ENCODE measurements at regions not wholly inside any gene's neighbourhood (a gene's known extent, or its start where the extent isn't known, plus 50 kb on each side); places are given as distances from the start of the nearest gene placed in this dataset.
A peak's percentile ranks its signal among the peaks of the same experiment; 100 is the strongest.

DNA sequence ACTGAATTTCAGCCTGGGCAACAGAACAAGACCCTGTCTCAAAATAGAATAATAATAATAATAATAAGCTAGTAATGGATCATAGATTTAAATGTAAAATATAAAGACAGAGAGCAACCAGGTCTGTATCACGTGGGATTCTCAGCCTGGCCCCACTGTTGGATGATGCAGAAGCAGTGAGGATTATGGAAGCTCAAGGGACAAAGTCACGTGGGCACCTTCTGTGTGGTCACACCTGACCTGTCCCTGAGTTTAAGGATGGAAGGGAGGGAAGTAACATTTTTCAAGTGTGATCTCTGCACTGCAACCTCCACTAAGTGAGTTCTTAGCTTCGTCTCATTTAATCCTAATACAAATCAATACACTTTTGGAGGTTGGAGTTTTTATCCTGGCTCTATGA lies 212.5 kb upstream of the IER5L start:
- no peaks in the 10 kb centered on the region for H3K27me3 ChIP-seq
- whole genome bisulfite sequencing, result 99% methylated on average over 3 of the region's 3 CpGs
- H3K4me1 ChIP-seq, result no peaks in the 10 kb centered on the region
- H3K9me3 ChIP-seq, result no peaks in the 10 kb centered on the region
- TF ChIP-seq EP300 (IDR thresholded peaks at IDR 0.05) (no peak), POLR2AphosphoS5 (IDR thresholded peaks at IDR 0.05) (no peak), POLR2A (IDR thresholded peaks at IDR 0.05; ENCODE audit: low read depth) (no peak)
- TF ChIP-seq, protein P1, sequence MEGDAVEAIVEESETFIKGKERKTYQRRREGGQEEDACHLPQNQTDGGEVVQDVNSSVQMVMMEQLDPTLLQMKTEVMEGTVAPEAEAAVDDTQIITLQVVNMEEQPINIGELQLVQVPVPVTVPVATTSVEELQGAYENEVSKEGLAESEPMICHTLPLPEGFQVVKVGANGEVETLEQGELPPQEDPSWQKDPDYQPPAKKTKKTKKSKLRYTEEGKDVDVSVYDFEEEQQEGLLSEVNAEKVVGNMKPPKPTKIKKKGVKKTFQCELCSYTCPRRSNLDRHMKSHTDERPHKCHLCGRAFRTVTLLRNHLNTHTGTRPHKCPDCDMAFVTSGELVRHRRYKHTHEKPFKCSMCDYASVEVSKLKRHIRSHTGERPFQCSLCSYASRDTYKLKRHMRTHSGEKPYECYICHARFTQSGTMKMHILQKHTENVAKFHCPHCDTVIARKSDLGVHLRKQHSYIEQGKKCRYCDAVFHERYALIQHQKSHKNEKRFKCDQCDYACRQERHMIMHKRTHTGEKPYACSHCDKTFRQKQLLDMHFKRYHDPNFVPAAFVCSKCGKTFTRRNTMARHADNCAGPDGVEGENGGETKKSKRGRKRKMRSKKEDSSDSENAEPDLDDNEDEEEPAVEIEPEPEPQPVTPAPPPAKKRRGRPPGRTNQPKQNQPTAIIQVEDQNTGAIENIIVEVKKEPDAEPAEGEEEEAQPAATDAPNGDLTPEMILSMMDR (IDR thresholded peaks at IDR 0.05), result no peak
- no peak overlapping the region for H3K4me3 ChIP-seq
- no peak for DNase-seq (ENCODE audit: extremely low spot score)
- no peaks in the 10 kb centered on the region for H3K36me3 ChIP-seq
- intact Hi-C loops (cut with DNase I), result no loop called here
- H3K27ac ChIP-seq (replicated peaks in 1 of 4), result no peak overlapping the region

DNA sequence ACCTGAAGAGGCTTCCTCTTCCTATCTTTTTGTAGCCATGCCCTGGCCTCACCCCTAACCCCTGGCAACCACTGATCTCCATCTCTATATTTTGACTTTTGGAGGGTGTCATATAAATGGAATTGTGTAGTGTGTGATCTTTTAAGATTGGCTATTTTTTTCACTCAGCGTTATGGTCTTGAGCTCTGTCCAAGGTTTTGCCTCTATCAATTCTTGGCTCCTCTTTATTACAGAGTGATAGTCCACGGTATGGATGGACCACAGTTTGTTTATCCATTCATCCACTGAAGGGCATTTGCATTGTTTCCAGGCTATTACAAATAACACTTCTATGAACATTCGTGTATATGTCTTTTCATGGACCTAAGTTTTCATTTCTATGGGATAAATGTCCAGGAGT lies 209.8 kb upstream of the IER5L start:
- WGBS, result 45% methylated on average over 3 of the region's 3 CpGs
- DNase-seq (ENCODE audit: extremely low spot score), result no peak
- no peak for TF ChIP-seq POLR2A (IDR thresholded peaks at IDR 0.05; ENCODE audit: low read depth)
- no peak for TF ChIP-seq EP300 (IDR thresholded peaks at IDR 0.05)
- no peak for TF ChIP-seq POLR2AphosphoS5 (IDR thresholded peaks at IDR 0.05)
- TF ChIP-seq, protein P1 (IDR thresholded peaks at IDR 0.05), result no peak
- Histone ChIP-seq H3K27ac (replicated peaks in 1 of 4) (no peak overlapping the region), H3K4me1 (peaks cover 11 to 17% (median 12%) of the 10 kb centered on the region in 4 donors), H3K27me3 (no peaks in the 10 kb centered on the region), H3K4me3 (no peak overlapping the region), H3K36me3 (no peaks in the 10 kb centered on the region), H3K9me3 (no peaks in the 10 kb centered on the region)
- intact Hi-C loops (cut with DNase I), result no loop called here

DNA sequence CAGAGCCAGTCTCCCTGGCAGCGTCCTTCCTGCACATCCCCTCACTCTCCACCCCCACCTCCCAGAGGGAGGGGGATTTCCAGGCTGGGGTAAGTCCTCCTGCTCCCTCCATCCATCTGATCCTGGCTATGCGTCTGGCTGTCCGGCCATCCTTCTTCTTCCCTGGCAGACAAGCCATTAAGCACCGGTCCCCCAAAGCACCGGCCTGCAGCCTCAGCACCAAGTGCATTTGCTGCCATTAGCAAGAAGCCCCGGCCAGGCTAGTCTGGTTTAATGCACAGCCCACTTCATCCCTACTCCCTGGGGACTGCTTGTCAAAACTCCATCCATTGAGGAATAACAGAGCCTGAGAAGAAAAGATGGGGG lies 208.7 kb upstream of the IER5L start:
- DNase-seq (ENCODE audit: extremely low spot score), result no peak
- no peaks in the 10 kb centered on the region for H3K27me3 ChIP-seq
- no peaks in the 10 kb centered on the region for H3K9me3 ChIP-seq
- WGBS, result 86% methylated on average over 6 of the region's 6 CpGs
- peaks cover 19 to 24% (median 20%) of the 10 kb centered on the region in 4 donors for H3K4me1 ChIP-seq
- H3K27ac ChIP-seq (replicated peaks in 1 of 4), result no peak overlapping the region
- no peak overlapping the region for H3K4me3 ChIP-seq
- TF ChIP-seq POLR2A (IDR thresholded peaks at IDR 0.05; ENCODE audit: low read depth), result no peak
- intact Hi-C loops (cut with DNase I), result no loop called here
- H3K36me3 ChIP-seq, result no peaks in the 10 kb centered on the region

DNA sequence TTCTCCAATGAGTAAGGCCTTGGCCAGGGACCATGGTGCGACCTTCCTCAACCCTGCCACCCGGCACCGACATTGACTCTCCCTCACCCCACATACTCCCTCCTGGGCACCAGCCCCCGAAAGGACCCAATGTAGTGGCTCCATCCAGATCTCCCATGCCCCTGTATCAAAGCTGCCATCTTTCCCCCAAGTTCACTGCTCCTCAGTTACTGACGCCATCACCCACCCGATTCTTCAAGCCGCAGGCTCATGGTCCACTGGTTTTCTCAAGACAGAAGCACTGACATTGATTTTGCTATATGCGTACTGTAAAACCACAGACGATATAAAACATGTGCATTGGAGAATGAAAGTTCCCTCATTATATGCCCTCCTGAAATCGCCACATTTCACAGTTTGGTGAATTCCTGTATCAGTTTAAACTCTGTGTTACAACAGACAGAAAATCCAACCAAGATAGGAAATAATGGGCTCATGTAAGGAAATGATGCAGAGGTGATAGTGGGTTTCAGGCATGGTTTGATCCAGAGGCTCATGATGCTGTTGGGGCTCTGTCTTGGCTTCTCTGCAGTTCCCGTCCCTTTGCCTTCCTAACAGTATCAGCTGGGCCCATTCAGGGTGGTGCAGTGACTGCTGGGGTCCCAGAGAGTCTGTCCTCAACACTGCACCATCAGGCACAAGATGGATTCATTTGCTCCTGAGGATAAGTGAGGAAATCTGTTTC lies 207.3 kb upstream of the IER5L start:
- 94% methylated on average over 11 of the region's 11 CpGs for WGBS
- intact Hi-C loops (cut with DNase I), result no loop called here
- DNase-seq (ENCODE audit: extremely low spot score), result no peak

DNA sequence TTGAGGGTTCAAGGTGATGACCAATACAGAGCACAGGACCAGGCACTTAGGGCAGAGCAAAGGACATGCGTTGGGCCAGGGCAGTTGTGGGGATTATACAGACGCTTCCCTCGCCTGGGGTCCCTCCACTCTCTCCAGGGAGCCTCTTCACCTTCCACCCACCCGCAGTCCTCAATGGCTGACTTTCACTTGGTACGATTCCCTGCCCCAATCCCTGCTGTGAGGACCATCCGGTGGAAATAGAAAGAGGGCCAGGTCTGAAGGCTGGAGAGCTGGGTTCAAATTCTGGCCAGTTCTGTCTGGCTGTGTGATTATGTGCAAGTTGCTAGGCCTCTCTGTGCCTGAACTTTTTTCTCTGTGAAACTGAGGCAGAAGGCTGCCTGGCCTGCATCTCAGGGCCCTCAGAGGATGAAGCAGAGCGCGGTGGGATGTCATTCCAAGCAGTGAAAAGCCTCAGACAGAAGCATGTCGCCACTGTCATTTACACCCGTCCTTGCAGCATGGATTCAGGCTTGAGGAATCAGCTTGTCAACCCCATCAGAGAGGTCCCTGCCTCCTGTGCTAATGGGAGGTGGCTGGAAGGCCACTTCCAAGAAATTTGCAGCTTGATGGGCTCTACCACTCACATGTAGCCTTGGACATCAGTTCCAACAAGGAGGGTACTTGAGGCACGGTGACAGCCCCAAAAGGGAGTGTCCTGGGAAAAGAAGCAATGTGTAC lies 206.6 kb upstream of the IER5L start:
- peak overlapping the region; percentile 83 to 91 (median 88) for H3K27ac ChIP-seq (replicated peaks in 1 of 4)
- no peak overlapping the region for H3K4me3 ChIP-seq
- no peak for TF ChIP-seq POLR2A (IDR thresholded peaks at IDR 0.05; ENCODE audit: low read depth)
- no peak for DNase-seq (ENCODE audit: extremely low spot score)
- H3K9me3 ChIP-seq, result no peaks in the 10 kb centered on the region
- H3K27me3 ChIP-seq, result no peaks in the 10 kb centered on the region
- intact Hi-C loops (cut with DNase I), result no loop called here
- 96% methylated on average over 7 of the region's 11 CpGs for WGBS
- H3K36me3 ChIP-seq, result no peaks in the 10 kb centered on the region
- peaks cover 19 to 24% (median 20%) of the 10 kb centered on the region in 4 donors for H3K4me1 ChIP-seq

More for the DNA sequence above, 207.3 kb upstream of the IER5L start:
- no peaks in the 10 kb centered on the region for H3K27me3 ChIP-seq
- no peak for TF ChIP-seq POLR2AphosphoS5 (IDR thresholded peaks at IDR 0.05)
- no peak for TF ChIP-seq EP300 (IDR thresholded peaks at IDR 0.05)
- TF ChIP-seq POLR2A (IDR thresholded peaks at IDR 0.05; ENCODE audit: low read depth), result no peak
- TF ChIP-seq, protein P1 (IDR thresholded peaks at IDR 0.05), result no peak
- H3K4me3 ChIP-seq, result no peak overlapping the region
- no peaks in the 10 kb centered on the region for H3K36me3 ChIP-seq
- H3K4me1 ChIP-seq, result peaks cover 19 to 24% (median 20%) of the 10 kb centered on the region in 4 donors
- peak overlapping the region in 2 of 4 donors; percentile 85 to 91 for H3K27ac ChIP-seq (replicated peaks in 1 of 4)
- no peaks in the 10 kb centered on the region for H3K9me3 ChIP-seq

All from esophagus muscularis mucosa (tissue), 4 donors.